ENCODE measurements at regions not wholly inside any gene's neighbourhood (a gene's known extent, or its start where the extent isn't known, plus 50 kb on each side); places are given as distances from the start of the nearest gene placed in this dataset.

- no peaks in the 10 kb centered on the region for H4K20me1 ChIP-seq (ENCODE audit: insufficient read depth, low read length)
- H3K27me3 ChIP-seq (ENCODE audit: insufficient read depth, low read length), result 0 out of 2 replicates have a peak, but pooled peaks cover 5% of the 10 kb centered on the region
- H3K36me3 ChIP-seq (ENCODE audit: insufficient read depth, low read length), result no peaks in the 10 kb centered on the region
- H3K79me2 ChIP-seq (ENCODE audit: insufficient read depth, low read length), result no peaks in the 10 kb centered on the region
- H2AFZ ChIP-seq (ENCODE audit: low read length), result no peak overlapping the region
- TF ChIP-seq CTCF (IDR thresholded peaks at IDR 0.05; ENCODE audit: low read length) (no peak), EZH2 (IDR thresholded peaks at IDR 0.05; ENCODE audit: borderline replicate concordance, low read length) (no peak)
- H3F3A ChIP-seq (ENCODE audit: insufficient read depth, low read length), result no peaks in the 10 kb centered on the region
- no peaks in the 10 kb centered on the region; the same call in none of the 2 replicates for H3K9me2 ChIP-seq (ENCODE audit: low read depth, low read length)
- H3K4me2 ChIP-seq (ENCODE audit: low read length), result no peak overlapping the region
- no peaks in the 10 kb centered on the region for H3K9me3 ChIP-seq (ENCODE audit: low read length)
- no peak overlapping the region for H3K9ac ChIP-seq (ENCODE audit: low read length)
- no peak overlapping the region for H3K27ac ChIP-seq (ENCODE audit: low read depth, low read length, poor library complexity, severe bottlenecking)
- H3K4me3 ChIP-seq (ENCODE audit: low read depth, low read length, poor library complexity, severe bottlenecking), result no peak overlapping the region
- H3K4me1 ChIP-seq (ENCODE audit: insufficient read depth, low read length, severe bottlenecking), result no peaks in the 10 kb centered on the region
These were observed 232.7 kb upstream of the CHRM2 start for GRCh38 chr7:136635751-136636150.

DNA sequence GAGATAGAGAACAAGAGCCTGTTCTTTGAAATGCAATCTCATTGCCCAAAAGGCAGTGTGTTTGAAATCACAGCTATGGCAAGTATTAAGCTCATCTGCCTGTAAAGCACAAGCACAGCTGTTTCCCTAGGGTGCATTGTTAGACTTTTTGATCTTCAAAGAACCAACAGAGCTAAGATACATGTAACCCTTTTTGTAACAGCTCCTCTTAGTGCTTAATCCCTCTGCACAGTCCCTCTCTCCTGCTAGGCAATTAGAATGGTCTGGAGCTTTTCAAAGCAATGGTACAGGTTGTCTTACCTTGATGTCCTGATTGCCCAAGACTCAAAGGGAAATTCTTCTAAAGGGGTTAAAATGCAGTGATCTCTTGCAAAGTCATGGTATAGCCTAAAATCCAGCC lies 249.6 kb upstream of the CHRM2 start:
- no peak overlapping the region for H3K4me2 ChIP-seq (ENCODE audit: low read length)
- no peaks in the 10 kb centered on the region for H3F3A ChIP-seq (ENCODE audit: insufficient read depth, low read length)
- no peaks in the 10 kb centered on the region for H3K4me1 ChIP-seq (ENCODE audit: insufficient read depth, low read length, severe bottlenecking)
- no peaks in the 10 kb centered on the region for H3K9me2 ChIP-seq (ENCODE audit: low read depth, low read length)
- no peaks in the 10 kb centered on the region for H3K36me3 ChIP-seq (ENCODE audit: insufficient read depth, low read length)
- no peaks in the 10 kb centered on the region for H3K79me2 ChIP-seq (ENCODE audit: insufficient read depth, low read length)
- no peak overlapping the region for H3K9ac ChIP-seq (ENCODE audit: low read length)
- H3K4me3 ChIP-seq (ENCODE audit: low read depth, low read length, poor library complexity, severe bottlenecking), result no peak overlapping the region
- H4K20me1 ChIP-seq (ENCODE audit: insufficient read depth, low read length), result no peaks in the 10 kb centered on the region
- no peaks in the 10 kb centered on the region for H3K9me3 ChIP-seq (ENCODE audit: low read length)
- no peaks in the 10 kb centered on the region for H3K27me3 ChIP-seq (ENCODE audit: insufficient read depth, low read length)
- TF ChIP-seq EZH2 (IDR thresholded peaks at IDR 0.05; ENCODE audit: borderline replicate concordance, low read length) (no peak), CTCF (IDR thresholded peaks at IDR 0.05; ENCODE audit: low read length) (no peak)
- H2AFZ ChIP-seq (ENCODE audit: low read length), result no peak overlapping the region
- no peak overlapping the region for H3K27ac ChIP-seq (ENCODE audit: low read depth, low read length, poor library complexity, severe bottlenecking)

- H3F3A ChIP-seq (ENCODE audit: insufficient read depth, low read length), result no peaks in the 10 kb centered on the region
These were observed 251.3 kb upstream of the CHRM2 start for GRCh38 chr7:136617176-136617575.

More at GRCh38 chr7:136617176-136617575, 251.3 kb upstream of the CHRM2 start:
- Histone ChIP-seq H2AFZ (ENCODE audit: low read length) (no peak overlapping the region), H3K4me1 (ENCODE audit: insufficient read depth, low read length, severe bottlenecking) (no peaks in the 10 kb centered on the region), H3K9me3 (ENCODE audit: low read length) (no peaks in the 10 kb centered on the region), H3K79me2 (ENCODE audit: insufficient read depth, low read length) (no peaks in the 10 kb centered on the region), H3K36me3 (ENCODE audit: insufficient read depth, low read length) (no peaks in the 10 kb centered on the region), H3K4me2 (ENCODE audit: low read length) (no peak overlapping the region), H3K27me3 (ENCODE audit: insufficient read depth, low read length) (no peaks in the 10 kb centered on the region), H3K9me2 (ENCODE audit: low read depth, low read length) (no peaks in the 10 kb centered on the region), H3K9ac (ENCODE audit: low read length) (no peak overlapping the region), H4K20me1 (ENCODE audit: insufficient read depth, low read length) (no peaks in the 10 kb centered on the region), H3K27ac (ENCODE audit: low read depth, low read length, poor library complexity, severe bottlenecking) (no peak overlapping the region), H3K4me3 (ENCODE audit: low read depth, low read length, poor library complexity, severe bottlenecking) (no peak overlapping the region)
- TF ChIP-seq CTCF (IDR thresholded peaks at IDR 0.05; ENCODE audit: low read length) (no peak), EZH2 (IDR thresholded peaks at IDR 0.05; ENCODE audit: borderline replicate concordance, low read length) (no peak)

All from OCI-LY1 (cell line).